ENCODE measurements at regions not wholly inside any gene's neighbourhood (a gene's known extent, or its start where the extent isn't known, plus 50 kb on each side); places are given as distances from the start of the nearest gene placed in this dataset.
A peak's percentile ranks its signal among the peaks of the same experiment; 100 is the strongest.

DNA sequence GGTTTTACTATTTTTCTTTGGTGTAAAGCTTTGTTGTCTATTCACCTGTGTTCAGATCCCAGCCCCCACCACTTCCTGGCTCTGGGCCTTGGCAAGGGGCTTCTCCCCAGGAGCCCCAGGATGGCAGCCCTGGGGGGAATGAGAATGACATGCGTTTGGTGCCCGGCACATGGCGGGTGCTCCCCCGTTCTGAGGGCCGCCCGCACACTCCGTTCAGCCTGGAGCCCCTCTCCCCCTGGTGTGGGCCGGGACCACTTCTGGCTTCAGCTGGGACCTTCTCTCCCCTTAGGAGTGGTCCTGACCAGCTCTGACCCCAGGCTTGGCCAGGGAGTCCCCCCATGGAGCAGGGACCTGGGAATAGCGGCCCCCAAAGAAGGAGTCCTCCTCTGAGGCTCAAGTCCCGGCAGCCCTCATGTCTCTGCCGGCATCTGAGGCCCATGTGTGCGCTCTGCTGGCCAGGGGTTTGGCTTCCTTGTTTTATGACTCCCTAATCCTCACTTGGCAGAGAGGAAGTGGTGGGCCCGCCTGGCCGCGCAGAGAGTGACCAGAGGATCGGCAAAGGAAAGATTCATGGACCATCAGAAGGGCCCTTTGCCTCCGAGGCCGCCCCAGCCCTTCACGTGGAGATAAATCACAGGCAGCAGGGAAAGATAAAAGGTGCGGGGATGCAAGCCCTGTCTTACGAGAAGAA, 57.0 kb upstream of the LMX1B start:
- Histone ChIP-seq H3K23ac (ENCODE audit: low read length) (no peak overlapping the region), H4K5ac (ENCODE audit: low read length) (no peak overlapping the region), H4K8ac (ENCODE audit: low read depth, low read length) (no peak overlapping the region), H2BK5ac (ENCODE audit: low read length) (no peak overlapping the region), H2BK15ac (replicated peaks; ENCODE audit: low read depth) (no peak overlapping the region), H3K4me1 (ENCODE audit: control insufficient read depth, low read depth, low read length) (no peaks in the 10 kb centered on the region), H3K4ac (ENCODE audit: low read depth, low read length) (no peak overlapping the region), H3K79me2 (ENCODE audit: control insufficient read depth, insufficient read depth, low read length) (no peaks in the 10 kb centered on the region), H3K27ac (ENCODE audit: low read depth, low read length) (no peak overlapping the region), H3K9ac (ENCODE audit: low read length) (no peak overlapping the region), H2BK120ac (ENCODE audit: low read depth, low read length) (no peak overlapping the region), H3K18ac (ENCODE audit: low read length) (no peak overlapping the region), H3K79me1 (ENCODE audit: low read length) (no peaks in the 10 kb centered on the region), H3K56ac (ENCODE audit: low read length) (no peak overlapping the region), H3K4me3 (ENCODE audit: low read length) (no peak overlapping the region), H3K36me3 (ENCODE audit: control insufficient read depth, insufficient read depth, low read length) (no peaks in the 10 kb centered on the region), H3K27me3 (ENCODE audit: insufficient read depth, low read length, poor library complexity) (no peaks in the 10 kb centered on the region), H3K4me2 (ENCODE audit: low read length) (no peak overlapping the region), H2AK5ac (ENCODE audit: low read length) (no peak overlapping the region)
- WGBS (ENCODE audit: extremely low coverage, insufficient coverage, low lambda C conversion rate): no CpG with 5 or more reads among the region's 21 CpGs
- DNase-seq: no peak

DNA sequence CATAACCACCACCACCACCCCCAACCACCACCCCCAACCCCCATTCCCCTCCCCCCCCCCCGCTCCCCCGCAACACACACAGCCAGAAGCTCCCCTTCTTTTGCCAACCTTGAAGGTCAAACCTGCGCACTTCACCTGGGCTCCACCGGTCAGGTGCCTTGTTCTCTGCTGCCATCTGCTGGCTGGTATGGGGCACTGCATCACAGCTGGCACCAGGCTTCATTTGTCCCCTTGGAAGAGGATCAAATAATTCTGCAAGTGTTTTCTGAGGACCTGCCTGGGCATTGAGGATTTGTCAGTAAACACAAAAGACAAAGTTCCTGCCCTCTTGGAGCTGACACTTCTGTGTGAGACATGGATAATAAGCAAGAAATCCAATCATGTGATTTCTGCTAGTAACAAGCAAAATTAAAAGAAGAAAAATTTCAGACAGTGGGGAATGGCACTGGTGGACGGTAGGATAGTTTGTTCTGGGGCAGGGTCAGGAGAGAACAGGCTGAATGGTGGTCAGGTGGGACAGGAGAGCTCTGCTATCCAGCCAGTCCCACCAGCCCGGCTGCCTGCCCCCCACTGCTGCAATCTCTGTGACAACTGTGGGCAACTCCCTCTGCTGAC, 55.6 kb upstream of the LMX1B start:
- Histone ChIP-seq H3K9ac (ENCODE audit: low read length) (no peak overlapping the region), H3K18ac (ENCODE audit: low read length) (no peak overlapping the region), H3K23ac (ENCODE audit: low read length) (no peak overlapping the region), H3K27me3 (ENCODE audit: insufficient read depth, low read length, poor library complexity) (no peaks in the 10 kb centered on the region), H2BK120ac (ENCODE audit: low read depth, low read length) (no peak overlapping the region), H3K36me3 (ENCODE audit: control insufficient read depth, insufficient read depth, low read length) (no peaks in the 10 kb centered on the region), H3K4ac (ENCODE audit: low read depth, low read length) (no peak overlapping the region), H2AK5ac (ENCODE audit: low read length) (no peak overlapping the region), H2BK5ac (ENCODE audit: low read length) (no peak overlapping the region), H2BK15ac (replicated peaks; ENCODE audit: low read depth) (no peak overlapping the region), H3K56ac (ENCODE audit: low read length) (no peak overlapping the region), H3K27ac (ENCODE audit: low read depth, low read length) (no peak overlapping the region), H3K4me3 (ENCODE audit: low read length) (no peak overlapping the region), H3K4me1 (ENCODE audit: control insufficient read depth, low read depth, low read length) (no peaks in the 10 kb centered on the region), H3K4me2 (ENCODE audit: low read length) (no peak overlapping the region), H3K79me1 (ENCODE audit: low read length) (no peaks in the 10 kb centered on the region), H4K5ac (ENCODE audit: low read length) (no peak overlapping the region), H3K79me2 (ENCODE audit: control insufficient read depth, insufficient read depth, low read length) (no peaks in the 10 kb centered on the region), H4K8ac (ENCODE audit: low read depth, low read length) (no peak overlapping the region)
- peak; percentile 68 for DNase-seq
- no CpG with 5 or more reads among the region's 6 CpGs for WGBS (ENCODE audit: extremely low coverage, insufficient coverage, low lambda C conversion rate)

DNA sequence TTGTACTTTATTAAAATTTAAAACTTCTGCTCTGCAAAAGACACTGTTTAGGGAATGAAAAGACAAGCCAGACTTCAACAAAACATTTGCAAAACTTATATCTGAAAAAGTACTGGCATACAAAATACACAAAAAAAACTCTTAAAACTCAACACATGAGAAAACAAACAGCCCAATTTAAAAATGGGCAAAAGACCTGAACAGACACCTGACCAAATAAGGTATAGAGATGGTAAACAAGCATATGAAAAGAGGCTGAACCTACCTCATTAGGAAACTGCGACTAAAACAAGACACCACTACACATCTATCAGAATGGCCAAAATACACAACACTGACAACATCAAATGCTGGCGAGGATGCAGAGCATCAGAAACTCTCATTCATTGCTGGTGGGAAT, 54.4 kb upstream of the LMX1B start:
- DNase-seq: no peak
- Histone ChIP-seq H3K4me3 (ENCODE audit: low read length) (no peak overlapping the region), H2BK15ac (replicated peaks; ENCODE audit: low read depth) (no peak overlapping the region), H2AK5ac (ENCODE audit: low read length) (no peak overlapping the region), H4K5ac (ENCODE audit: low read length) (no peak overlapping the region), H3K9ac (ENCODE audit: low read length) (no peak overlapping the region), H3K27me3 (ENCODE audit: insufficient read depth, low read length, poor library complexity) (no peaks in the 10 kb centered on the region), H3K4me2 (ENCODE audit: low read length) (no peak overlapping the region), H2BK120ac (ENCODE audit: low read depth, low read length) (no peak overlapping the region), H3K36me3 (ENCODE audit: control insufficient read depth, insufficient read depth, low read length) (no peaks in the 10 kb centered on the region), H3K23ac (ENCODE audit: low read length) (no peak overlapping the region), H3K4ac (ENCODE audit: low read depth, low read length) (no peak overlapping the region), H3K18ac (ENCODE audit: low read length) (no peak overlapping the region), H3K27ac (ENCODE audit: low read depth, low read length) (no peak overlapping the region), H3K79me1 (ENCODE audit: low read length) (no peaks in the 10 kb centered on the region), H3K56ac (ENCODE audit: low read length) (no peak overlapping the region), H2BK5ac (ENCODE audit: low read length) (no peak overlapping the region), H3K79me2 (ENCODE audit: control insufficient read depth, insufficient read depth, low read length) (no peaks in the 10 kb centered on the region), H4K8ac (ENCODE audit: low read depth, low read length) (no peak overlapping the region), H3K4me1 (ENCODE audit: control insufficient read depth, low read depth, low read length) (peaks cover 8% of the 10 kb centered on the region)
- no CpG with 5 or more reads among the region's 2 CpGs for WGBS (ENCODE audit: extremely low coverage, insufficient coverage, low lambda C conversion rate)

DNA sequence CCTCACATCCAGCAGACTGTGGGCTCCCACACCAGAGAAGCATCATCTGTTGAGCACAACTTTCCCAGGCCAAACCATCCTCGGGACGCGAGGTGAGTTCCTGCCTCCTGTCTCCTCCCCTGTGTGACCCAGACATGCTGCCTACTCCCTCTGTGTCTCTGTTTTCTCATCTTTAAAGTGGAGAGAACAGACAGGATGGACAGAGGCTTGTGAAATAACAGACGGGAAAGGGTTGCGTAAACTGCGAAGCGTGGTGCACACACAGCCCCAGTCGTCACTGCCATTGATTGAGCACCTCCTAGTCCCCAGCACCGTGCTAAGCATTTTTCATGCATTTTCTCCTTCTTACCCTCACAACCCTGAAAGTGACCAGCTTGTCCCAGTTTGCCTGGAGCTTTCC, 52.1 kb upstream of the LMX1B start:
- Histone ChIP-seq H3K4me2 (ENCODE audit: low read length) (no peak overlapping the region), H3K56ac (ENCODE audit: low read length) (no peak overlapping the region), H3K4me1 (ENCODE audit: control insufficient read depth, low read depth, low read length) (peaks cover 12% of the 10 kb centered on the region), H3K9ac (ENCODE audit: low read length) (no peak overlapping the region), H4K5ac (ENCODE audit: low read length) (no peak overlapping the region), H3K23ac (ENCODE audit: low read length) (no peak overlapping the region), H2BK120ac (ENCODE audit: low read depth, low read length) (no peak overlapping the region), H3K79me1 (ENCODE audit: low read length) (no peaks in the 10 kb centered on the region), H2BK5ac (ENCODE audit: low read length) (no peak overlapping the region), H2BK15ac (replicated peaks; ENCODE audit: low read depth) (no peak overlapping the region), H2AK5ac (ENCODE audit: low read length) (no peak overlapping the region), H3K27ac (ENCODE audit: low read depth, low read length) (no peak overlapping the region), H3K79me2 (ENCODE audit: control insufficient read depth, insufficient read depth, low read length) (no peaks in the 10 kb centered on the region), H3K18ac (ENCODE audit: low read length) (no peak overlapping the region), H3K36me3 (ENCODE audit: control insufficient read depth, insufficient read depth, low read length) (no peaks in the 10 kb centered on the region), H4K8ac (ENCODE audit: low read depth, low read length) (no peak overlapping the region), H3K27me3 (ENCODE audit: insufficient read depth, low read length, poor library complexity) (no peaks in the 10 kb centered on the region), H3K4ac (ENCODE audit: low read depth, low read length) (no peak overlapping the region), H3K4me3 (ENCODE audit: low read length) (no peak overlapping the region)
- no CpG with 5 or more reads among the region's 9 CpGs for WGBS (ENCODE audit: extremely low coverage, insufficient coverage, low lambda C conversion rate)
- no peak for DNase-seq

DNA sequence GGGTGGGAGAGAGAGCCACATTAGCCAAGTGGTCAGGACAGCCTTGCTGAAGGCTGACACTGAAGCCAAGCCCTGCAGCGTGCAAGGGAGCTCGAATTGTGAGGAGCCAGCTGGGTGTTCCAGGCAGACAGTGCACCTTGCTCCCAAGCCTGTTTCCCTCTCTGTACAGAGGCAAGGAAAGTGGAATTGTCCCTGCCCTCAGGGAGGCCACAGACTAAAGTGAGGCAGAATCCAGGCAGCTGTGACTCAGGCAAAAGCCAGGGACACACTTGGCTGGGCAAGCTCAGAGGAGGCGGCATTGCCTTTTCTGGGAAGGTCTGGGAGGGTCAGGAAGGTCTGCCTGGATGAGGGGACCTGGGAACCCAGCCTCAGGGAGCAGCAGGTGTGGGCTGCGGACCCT, 50.2 kb upstream of the LMX1B start:
- WGBS (ENCODE audit: extremely low coverage, insufficient coverage, low lambda C conversion rate): no CpG with 5 or more reads among the region's 4 CpGs
- Histone ChIP-seq H3K9ac (ENCODE audit: low read length) (peak overlapping the region; percentile 33), H3K36me3 (ENCODE audit: control insufficient read depth, insufficient read depth, low read length) (no peaks in the 10 kb centered on the region), H2AK5ac (ENCODE audit: low read length) (peak overlapping the region; percentile 70), H3K79me1 (ENCODE audit: low read length) (no peaks in the 10 kb centered on the region), H2BK120ac (ENCODE audit: low read depth, low read length) (no peak overlapping the region), H3K23ac (ENCODE audit: low read length) (no peak overlapping the region), H3K56ac (ENCODE audit: low read length) (peak overlapping the region; percentile 77), H3K4me1 (ENCODE audit: control insufficient read depth, low read depth, low read length) (peaks cover 12% of the 10 kb centered on the region), H3K27ac (ENCODE audit: low read depth, low read length) (peak overlapping the region; percentile 10), H2BK5ac (ENCODE audit: low read length) (peak overlapping the region; percentile 72), H4K8ac (ENCODE audit: low read depth, low read length) (no peak overlapping the region), H3K4me3 (ENCODE audit: low read length) (no peak overlapping the region), H2BK15ac (replicated peaks; ENCODE audit: low read depth) (no peak overlapping the region), H3K27me3 (ENCODE audit: insufficient read depth, low read length, poor library complexity) (no peaks in the 10 kb centered on the region), H3K79me2 (ENCODE audit: control insufficient read depth, insufficient read depth, low read length) (no peaks in the 10 kb centered on the region), H4K5ac (ENCODE audit: low read length) (no peak overlapping the region), H3K4ac (ENCODE audit: low read depth, low read length) (no peak overlapping the region), H3K4me2 (ENCODE audit: low read length) (no peak overlapping the region), H3K18ac (ENCODE audit: low read length) (peak overlapping the region; percentile 11)
- DNase-seq: peak; percentile 28
